ENCODE measurements at regions not wholly inside any gene's neighbourhood (a gene's known extent, or its start where the extent isn't known, plus 50 kb on each side); places are given as distances from the start of the nearest gene placed in this dataset.

DNA sequence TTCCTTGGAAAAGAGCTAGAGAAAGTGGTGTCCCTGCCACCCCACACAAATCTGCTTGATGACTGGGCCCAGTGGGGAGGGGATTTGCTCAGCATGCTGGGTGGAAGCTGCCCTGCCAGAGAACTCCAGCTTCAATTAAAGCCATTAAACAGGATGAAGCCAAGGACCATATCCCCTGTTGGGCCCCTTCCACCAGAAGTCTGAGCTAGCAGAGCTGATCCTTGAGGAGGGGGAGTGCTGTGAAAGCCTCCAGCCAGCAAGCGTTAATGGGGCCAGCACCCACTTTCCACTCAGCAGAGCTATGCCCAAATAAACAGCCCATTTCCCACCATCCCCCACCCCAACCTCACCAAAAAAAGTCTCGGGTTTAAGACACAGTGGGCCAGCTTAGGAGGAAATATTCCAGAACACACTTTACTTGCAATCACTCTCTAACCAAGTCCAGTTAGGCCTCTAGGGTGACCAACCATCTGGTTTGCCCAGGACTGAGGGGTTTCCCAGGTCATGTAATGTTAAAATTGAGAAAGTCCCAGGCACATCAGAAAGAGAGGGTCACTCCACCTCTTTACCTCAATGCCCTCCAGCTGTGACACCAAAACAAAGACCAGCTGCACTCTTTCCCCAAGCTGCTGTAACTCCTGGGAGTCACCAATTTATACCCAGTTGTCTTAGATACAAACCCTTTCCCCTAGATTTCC, 132.3 kb downstream of the FOXI3 start:
- no peak for TF ChIP-seq RAD21 (IDR thresholded peaks at IDR 0.05; ENCODE audit: low read length)
- no peak for TF ChIP-seq MAFK (IDR thresholded peaks at IDR 0.05; ENCODE audit: low read depth, low read length)
- no peak for TF ChIP-seq POLR2A (IDR thresholded peaks at IDR 0.05; ENCODE audit: low read depth, low read length)
- TF ChIP-seq CTCF (conservative IDR thresholded peaks at IDR 0.05; ENCODE audit: low read depth, low read length): no peak
- TF ChIP-seq RCOR1 (IDR thresholded peaks at IDR 0.05; ENCODE audit: insufficient replicate concordance, low read length): no peak
- TF ChIP-seq SMC3 (IDR thresholded peaks at IDR 0.05; ENCODE audit: low read depth, low read length): no peak
